CD4-positive, alpha-beta T cell treated with Interleukin-6 for 4 hours (primary cell): ENCODE measurements at regions not wholly inside any gene's neighbourhood (a gene's known extent, or its start where the extent isn't known, plus 50 kb on each side); places are given as distances from the start of the nearest gene placed in this dataset.

Source experiments
- DNase-seq: peaks from one replicate; pipeline ENCODE4 v3.0.0-alpha.2; 2020; ENCODE audit warnings: mixed read lengths

- no peak for DNase-seq
These were observed 142.5 kb upstream of the TNS3 start for GRCh38 chr7:47724335-47724982.

- DNase-seq: no peak
These were observed 140.2 kb upstream of the TNS3 start for GRCh38 chr7:47722126-47722525.

- DNase-seq: no peak
These were observed 139.8 kb upstream of the TNS3 start for GRCh38 chr7:47721670-47722069.

GRCh38 chr7:47720907-47721244 is 139.0 kb upstream of the TNS3 start:
- no peak for DNase-seq

- no peak for DNase-seq
These were observed 138.4 kb upstream of the TNS3 start for GRCh38 chr7:47720141-47720906.

- DNase-seq: no peak
These were observed 137.8 kb upstream of the TNS3 start for GRCh38 chr7:47719675-47720074.

- no peak for DNase-seq
These were observed 133.7 kb upstream of the TNS3 start for GRCh38 chr7:47715631-47716068.

- no peak for DNase-seq
These were observed 133.0 kb upstream of the TNS3 start for GRCh38 chr7:47714669-47715607.

GRCh38 chr7:47713595-47713994 is 131.7 kb upstream of the TNS3 start:
- DNase-seq: no peak

- no peak for DNase-seq
These were observed 130.5 kb upstream of the TNS3 start for GRCh38 chr7:47712416-47712815.

- DNase-seq: no peak
These were observed 129.9 kb upstream of the TNS3 start for GRCh38 chr7:47711776-47712175.

GRCh38 chr7:47710201-47710935 is 128.5 kb upstream of the TNS3 start:
- DNase-seq: no peak

- DNase-seq: no peak
These were observed 127.5 kb upstream of the TNS3 start for GRCh38 chr7:47709451-47709850.

- no peak for DNase-seq
These were observed 127.1 kb upstream of the TNS3 start for GRCh38 chr7:47709051-47709450.

- no peak for DNase-seq
These were observed 125.7 kb upstream of the TNS3 start for GRCh38 chr7:47707583-47707982.

- no peak for DNase-seq
These were observed 123.0 kb upstream of the TNS3 start for GRCh38 chr7:47704936-47705335.

GRCh38 chr7:47702080-47702479 is 120.2 kb upstream of the TNS3 start:
- DNase-seq: no peak

GRCh38 chr7:47698386-47698785 is 116.5 kb upstream of the TNS3 start:
- no peak for DNase-seq

- DNase-seq: no peak
These were observed 115.6 kb upstream of the TNS3 start for GRCh38 chr7:47697543-47697942.

- no peak for DNase-seq
These were observed 114.3 kb upstream of the TNS3 start for GRCh38 chr7:47696152-47696710.

GRCh38 chr7:47693216-47693615 is 111.3 kb upstream of the TNS3 start:
- DNase-seq: no peak

- no peak for DNase-seq
These were observed 110.1 kb upstream of the TNS3 start for GRCh38 chr7:47691988-47692387.
